Activated CD4-positive, alpha-beta T cell treated with anti-CD3 and anti-CD28 coated beads for 36 hours (primary cell): ENCODE measurements at regions not wholly inside any gene's neighbourhood (a gene's known extent, or its start where the extent isn't known, plus 50 kb on each side); places are given as distances from the start of the nearest gene placed in this dataset.

ENCODE experiments used
- ATAC-seq: fragments of 200-7000 bp; cut with Tn5 transposase; one replicate; pipeline ENCODE4 v1.10.0; 2021; ENCODE audit warnings: mild to moderate bottlenecking, moderate library complexity
- CTCF ChIA-PET: fragments of 350-600 bp; sonication (Branson Sonifier 250); formaldehyde crosslinking; loops from one replicate; lab custom pipeline; 2021; ENCODE audit warnings: antibody characterized with exemption; lab: Charles Lee
- POLR2A ChIA-PET: fragments of 350-600 bp; sonication (Branson Sonifier 250); formaldehyde crosslinking; loops from one replicate; lab custom pipeline; 2021; ENCODE audit warnings: antibody characterized with exemption, inconsistent platforms; lab: Charles Lee
- DNase-seq: peaks from one replicate; pipeline ENCODE4 v3.0.0-alpha.2; 2020
- H3K27ac Mint-ChIP-seq: one replicate; pipeline ENCODE4 v1.8.0; 2021; ENCODE audit warnings: mixed read lengths
- H3K27me3 Mint-ChIP-seq: one replicate; pipeline ENCODE4 v1.8.0; 2021; ENCODE audit warnings: mixed read lengths
- H3K36me3 Mint-ChIP-seq: one replicate; pipeline ENCODE4 v1.8.0; 2021; ENCODE audit warnings: low read depth, mixed read lengths
- H3K4me1 Mint-ChIP-seq: one replicate; pipeline ENCODE4 v1.8.0; 2021; ENCODE audit warnings: mixed read lengths
- H3K4me3 Mint-ChIP-seq: one replicate; pipeline ENCODE4 v1.8.0; 2021; ENCODE audit warnings: mild to moderate bottlenecking, moderate library complexity, mixed read lengths
- H3K9me3 Mint-ChIP-seq: one replicate; pipeline ENCODE4 v1.8.0; 2021; ENCODE audit warnings: low read depth, mixed read lengths
- intact Hi-C, 2 experiments: fragments of 100-400 bp; cut with DNase I in 1 of 2; cut with micrococcal nuclease in 1 of 2; formaldehyde crosslinking; loops; one replicate each; pipeline versions ENCODE4 v1.14.2 to v1.15.1; 2022 to 2024; cut with DNase I, micrococcal nuclease

DNA sequence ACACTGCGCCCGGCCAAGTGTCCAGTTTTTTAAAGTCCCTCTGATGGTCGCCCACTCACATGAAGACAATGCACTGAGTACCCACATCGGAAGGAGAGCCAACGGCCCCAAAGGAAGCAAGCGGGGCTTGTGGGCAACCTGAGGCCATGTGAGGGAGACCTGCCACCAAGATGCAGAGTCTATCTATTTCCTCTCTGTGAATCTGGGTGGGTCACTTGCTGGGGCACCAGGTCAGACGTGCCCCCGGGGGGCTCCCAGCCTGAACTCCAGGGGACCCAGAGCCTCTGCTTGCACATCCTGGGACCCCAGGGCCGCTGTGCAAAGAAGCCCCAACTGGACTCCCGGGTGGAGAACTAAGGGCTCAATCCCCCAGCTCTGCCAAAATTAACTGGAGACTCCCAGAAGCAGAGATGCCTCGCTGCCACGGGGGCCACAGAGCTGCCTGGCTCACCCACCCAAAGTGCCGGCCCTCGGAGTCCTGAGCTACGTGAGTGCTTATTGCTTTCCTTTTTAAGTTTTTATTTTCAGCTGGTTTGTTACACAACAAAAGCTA, 106.4 kb downstream of the BRD1 start:
- Mint-ChIP-seq H3K4me3 (no peak overlapping the region), H3K9me3 (no peaks in the 10 kb centered on the region), H3K36me3 (no peaks in the 10 kb centered on the region), H3K4me1 (peaks cover 7% of the 10 kb centered on the region), H3K27me3 (peaks cover 6% of the 10 kb centered on the region), H3K27ac (no peak overlapping the region)
- intact Hi-C loops = loop anchor here in 1 of 2 experiments (10.0 kb wide), 1 partner anchor 406 kb away; no protein-coding TSS in a partner anchor
- ATAC-seq (no peak), DNase-seq (no peak)
- ChIA-PET CTCF (interaction anchor here (0.6 kb wide), 1 partner anchor 43 kb away, joined by 3 read pairs; no protein-coding TSS in a partner anchor), POLR2A (no interaction called here)

DNA sequence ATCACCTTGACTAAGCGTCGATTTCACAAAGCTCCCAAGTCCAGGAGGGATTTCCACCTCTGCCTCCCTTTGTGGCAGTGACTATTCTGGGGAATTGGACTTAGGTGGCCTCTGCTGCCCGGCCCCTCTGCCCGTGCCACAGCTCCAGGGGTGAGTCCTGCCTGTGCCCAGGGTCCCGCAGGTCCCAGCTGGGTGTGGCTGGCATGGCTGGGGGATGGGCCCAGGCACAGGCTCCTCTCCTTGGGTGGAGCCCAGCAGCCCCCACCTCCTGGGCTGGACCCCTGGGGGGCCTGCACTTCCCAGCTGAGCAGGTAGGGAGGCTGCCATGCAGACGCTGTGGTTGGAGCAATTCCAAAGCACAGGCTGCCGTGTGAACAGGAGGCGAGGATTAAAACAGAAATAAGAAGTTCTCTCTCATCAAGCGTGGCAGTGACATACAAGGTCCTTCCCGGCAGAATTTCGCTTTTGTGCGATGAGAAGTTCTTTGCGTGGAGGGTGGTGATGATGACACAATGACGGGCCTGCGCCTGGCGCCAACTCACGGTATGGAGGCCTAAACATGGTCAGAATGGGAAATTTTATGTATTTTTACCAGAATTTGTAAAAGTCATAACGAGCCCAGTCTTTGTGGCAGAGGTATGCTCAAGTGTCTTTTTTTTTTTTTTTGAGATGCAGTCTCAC, 107.3 kb downstream of the BRD1 start:
- H3K4me3 Mint-ChIP-seq = no peak overlapping the region
- no peak overlapping the region for H3K27ac Mint-ChIP-seq
- CTCF ChIA-PET = no interaction called here
- H3K9me3 Mint-ChIP-seq = no peaks in the 10 kb centered on the region
- DNase-seq (no peak), ATAC-seq (no peak)
- H3K36me3 Mint-ChIP-seq = no peaks in the 10 kb centered on the region
- peaks cover 2% of the 10 kb centered on the region for H3K27me3 Mint-ChIP-seq
- POLR2A ChIA-PET = no interaction called here
- intact Hi-C loops = loop anchor here in 1 of 2 experiments (10.0 kb wide), 1 partner anchor 406 kb away; no protein-coding TSS in a partner anchor
- peaks cover 7% of the 10 kb centered on the region for H3K4me1 Mint-ChIP-seq

DNA sequence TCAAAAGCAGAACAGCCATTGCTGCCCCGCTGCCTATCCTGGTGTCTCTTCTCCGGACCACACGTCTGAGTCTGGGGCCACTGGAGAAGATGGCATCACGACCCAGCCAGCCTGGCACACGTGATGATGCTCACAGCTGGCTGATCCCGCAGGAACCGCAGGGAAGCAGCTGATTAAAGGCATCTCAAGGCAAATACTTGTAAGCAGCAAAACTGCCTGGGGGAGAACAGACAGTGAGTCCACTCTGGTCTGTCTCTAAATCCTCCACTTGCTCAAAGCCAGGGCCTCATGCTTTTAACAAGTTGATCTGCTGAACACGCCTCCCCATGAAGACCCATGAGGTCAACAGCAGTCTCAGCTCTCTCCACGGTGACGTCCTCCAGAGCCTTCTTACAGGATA, 108.6 kb downstream of the BRD1 start:
- intact Hi-C loops = no loop called here
- Mint-ChIP-seq H3K27ac (no peak overlapping the region), H3K36me3 (no peaks in the 10 kb centered on the region), H3K27me3 (peaks cover 2% of the 10 kb centered on the region), H3K9me3 (no peaks in the 10 kb centered on the region), H3K4me3 (no peak overlapping the region), H3K4me1 (peaks cover 7% of the 10 kb centered on the region)
- ATAC-seq (no peak), DNase-seq (no peak)
- ChIA-PET POLR2A (no interaction called here), CTCF (no interaction called here)

DNA sequence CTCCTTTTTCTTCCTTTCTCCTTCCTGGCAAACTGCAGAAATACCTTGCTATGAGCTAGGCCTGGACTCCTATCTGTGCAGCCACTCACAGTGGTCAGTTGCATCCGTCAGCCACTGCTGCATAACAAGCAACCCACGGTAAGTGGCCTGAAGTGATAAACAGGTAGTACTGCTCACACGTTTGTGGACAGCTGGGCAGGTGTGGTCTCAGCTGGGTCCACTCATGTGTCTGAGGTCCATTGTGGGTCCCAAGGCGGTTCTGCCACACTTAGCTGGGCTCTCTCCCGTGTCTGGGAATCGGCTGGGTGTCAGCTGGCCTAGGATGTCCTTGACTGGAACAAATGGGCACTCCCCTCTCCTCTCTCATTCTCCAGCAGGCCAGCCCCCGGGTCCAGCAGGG, 109.3 kb downstream of the BRD1 start:
- Mint-ChIP-seq H3K9me3 (no peaks in the 10 kb centered on the region), H3K4me3 (no peak overlapping the region), H3K27me3 (peaks cover 2% of the 10 kb centered on the region), H3K36me3 (no peaks in the 10 kb centered on the region), H3K27ac (no peak overlapping the region), H3K4me1 (peaks cover 2% of the 10 kb centered on the region)
- POLR2A ChIA-PET = no interaction called here
- CTCF ChIA-PET = interaction anchor here (0.6 kb wide), 1 partner anchor 170 kb away, joined by 3 read pairs; no protein-coding TSS in a partner anchor
- ATAC-seq (no peak), DNase-seq (no peak)
- intact Hi-C loops = no loop called here

DNA sequence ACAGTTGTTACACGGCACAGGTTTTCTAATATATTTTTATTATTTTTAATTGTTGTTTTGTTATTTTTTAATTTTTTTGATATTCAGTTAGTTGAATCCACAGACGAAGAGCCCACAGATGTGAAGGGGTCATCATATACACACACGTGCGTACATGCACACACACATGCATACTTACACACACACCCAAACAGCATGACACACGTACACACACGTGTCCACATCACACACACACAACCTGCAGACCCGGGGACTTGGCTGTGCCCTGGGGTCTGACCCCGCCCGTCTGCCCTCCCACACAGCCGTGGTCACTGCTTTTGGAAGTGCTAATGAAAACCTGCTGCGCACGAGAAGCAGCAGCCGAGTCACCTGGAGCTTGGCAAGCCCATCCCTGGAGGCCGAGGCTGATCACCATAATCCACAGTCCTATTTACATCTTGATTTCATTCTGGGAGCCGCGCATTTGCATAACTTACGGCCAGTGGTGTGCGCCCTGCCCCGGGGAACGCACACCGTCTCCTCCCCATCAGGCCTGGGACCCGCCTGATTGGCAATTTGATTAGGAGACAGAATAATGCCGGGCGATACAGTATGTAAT, 110.3 kb downstream of the BRD1 start:
- intact Hi-C loops = no loop called here
- ChIA-PET CTCF (no interaction called here), POLR2A (no interaction called here)
- ATAC-seq (no peak), DNase-seq (no peak)
- peaks cover 2% of the 10 kb centered on the region for H3K27me3 Mint-ChIP-seq
- no peaks in the 10 kb centered on the region for H3K4me1 Mint-ChIP-seq
- no peaks in the 10 kb centered on the region for H3K9me3 Mint-ChIP-seq
- H3K36me3 Mint-ChIP-seq = no peaks in the 10 kb centered on the region
- no peak overlapping the region for H3K27ac Mint-ChIP-seq
- no peak overlapping the region for H3K4me3 Mint-ChIP-seq

DNA sequence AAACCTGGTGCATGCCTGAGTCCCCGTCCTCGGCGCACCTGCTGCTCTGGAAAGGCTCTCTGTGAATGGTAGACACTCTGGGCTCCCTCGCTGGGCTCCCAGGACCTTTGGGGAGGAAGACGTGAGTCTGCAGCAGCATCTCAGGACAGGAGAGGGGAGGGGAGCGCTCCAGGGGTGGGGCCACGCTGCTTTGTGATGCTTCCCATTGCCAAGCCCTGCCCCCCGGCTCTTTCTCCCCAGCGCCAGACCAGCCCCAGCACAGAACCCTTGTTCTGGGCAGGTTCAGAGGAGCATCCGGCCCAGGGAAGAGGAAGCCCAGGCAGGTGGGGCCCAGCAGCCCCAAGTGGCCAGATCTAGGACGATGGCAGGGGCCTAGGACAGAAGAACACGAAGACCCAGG, 111.2 kb downstream of the BRD1 start:
- no peak for ATAC-seq
- DNase-seq = no peak
- H3K4me1 Mint-ChIP-seq = no peaks in the 10 kb centered on the region
- no peaks in the 10 kb centered on the region for H3K9me3 Mint-ChIP-seq
- intact Hi-C loops = no loop called here
- CTCF ChIA-PET = no interaction called here
- POLR2A ChIA-PET = no interaction called here
- no peaks in the 10 kb centered on the region for H3K36me3 Mint-ChIP-seq
- H3K27me3 Mint-ChIP-seq = peaks cover 7% of the 10 kb centered on the region
- H3K27ac Mint-ChIP-seq = no peak overlapping the region
- H3K4me3 Mint-ChIP-seq = no peak overlapping the region

DNA sequence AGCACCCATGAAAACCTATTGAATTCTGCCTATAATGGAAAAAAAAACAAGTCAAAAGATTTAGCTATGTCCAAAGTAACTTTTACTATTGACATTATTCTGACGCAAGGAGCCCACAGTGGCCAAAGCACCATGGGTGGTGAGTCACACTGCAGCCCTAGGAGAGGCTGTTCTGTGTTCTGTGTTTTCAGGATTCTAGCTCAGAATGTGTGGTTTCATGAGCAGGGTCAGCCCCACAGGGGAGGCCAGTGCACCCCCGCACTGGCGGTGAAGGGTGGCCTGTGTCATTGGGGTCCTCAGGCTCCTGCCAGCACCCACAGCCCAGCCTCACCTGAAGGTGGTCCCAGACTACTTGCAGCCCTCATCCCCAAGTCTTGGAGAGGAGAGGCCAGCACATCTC, 112.2 kb downstream of the BRD1 start:
- H3K4me1 Mint-ChIP-seq = no peaks in the 10 kb centered on the region
- H3K27ac Mint-ChIP-seq = no peak overlapping the region
- ATAC-seq = no peak
- no peak overlapping the region for H3K4me3 Mint-ChIP-seq
- peaks cover 17% of the 10 kb centered on the region for H3K27me3 Mint-ChIP-seq
- DNase-seq = no peak
- ChIA-PET POLR2A (no interaction called here), CTCF (no interaction called here)
- intact Hi-C loops = no loop called here
- no peaks in the 10 kb centered on the region for H3K36me3 Mint-ChIP-seq
- peaks cover 2% of the 10 kb centered on the region for H3K9me3 Mint-ChIP-seq

DNA sequence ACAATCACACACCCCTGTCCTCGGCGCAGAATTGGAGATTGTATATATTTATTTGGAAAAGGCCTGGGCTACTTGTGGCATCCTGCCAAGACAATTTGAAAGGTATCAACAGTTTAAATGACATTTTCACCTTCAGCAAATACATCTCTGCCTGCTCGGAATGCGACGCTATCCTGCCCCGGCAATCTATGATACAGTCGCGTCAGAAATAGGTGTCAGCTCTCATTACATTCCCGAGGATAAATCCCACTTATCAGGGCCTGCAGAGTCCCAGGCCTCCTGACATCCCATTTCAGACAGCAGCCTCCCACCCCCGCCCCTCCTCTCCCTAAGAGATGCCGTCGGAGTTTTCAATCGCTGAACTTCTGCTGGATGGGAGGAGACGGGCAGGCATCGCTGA, 114.7 kb downstream of the BRD1 start:
- no peaks in the 10 kb centered on the region for H3K36me3 Mint-ChIP-seq
- no peak overlapping the region for H3K4me3 Mint-ChIP-seq
- ChIA-PET CTCF (interaction anchor here (0.7 to 1.0 kb wide), 2 partner anchors 11 to 18 kb away, joined by 3 read pairs; no protein-coding TSS in a partner anchor), POLR2A (no interaction called here)
- ATAC-seq (no peak), DNase-seq (no peak)
- H3K27ac Mint-ChIP-seq = no peak overlapping the region
- H3K9me3 Mint-ChIP-seq = peaks cover 8% of the 10 kb centered on the region
- H3K4me1 Mint-ChIP-seq = no peaks in the 10 kb centered on the region
- intact Hi-C loops = no loop called here
- peaks cover 23% of the 10 kb centered on the region for H3K27me3 Mint-ChIP-seq

DNA sequence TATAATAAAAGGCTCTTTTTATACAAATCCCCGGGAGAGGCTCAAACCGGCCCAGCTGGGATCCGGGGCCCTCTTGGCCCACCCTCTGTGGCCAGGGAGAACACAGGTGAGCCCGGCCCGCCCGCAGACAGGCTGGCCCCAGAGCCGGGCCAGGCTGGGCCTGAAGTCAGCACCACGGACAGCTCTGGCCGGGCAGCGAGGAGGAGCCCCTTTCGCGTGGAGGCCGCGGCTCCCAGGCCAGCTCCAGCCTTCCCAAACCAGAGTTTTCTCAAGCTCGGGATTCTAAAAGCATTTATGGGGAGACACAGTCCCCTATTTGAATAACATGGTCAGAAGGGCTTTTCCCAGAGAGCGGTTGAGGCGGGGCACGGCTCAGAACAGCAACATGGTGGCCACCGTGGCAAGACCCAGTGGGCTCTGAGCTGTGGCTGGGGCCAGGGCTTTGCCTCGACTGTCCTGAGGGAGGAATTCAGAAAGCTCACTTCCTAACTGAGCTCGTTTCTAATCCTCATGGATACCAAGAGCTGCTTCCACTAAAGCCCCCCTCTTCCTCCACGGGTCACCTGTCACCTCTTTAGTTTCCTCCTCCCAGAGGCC, 115.4 kb downstream of the BRD1 start:
- intact Hi-C loops = no loop called here
- Mint-ChIP-seq H3K27ac (no peak overlapping the region), H3K4me3 (no peak overlapping the region), H3K36me3 (no peaks in the 10 kb centered on the region), H3K9me3 (peaks cover 8% of the 10 kb centered on the region), H3K4me1 (no peaks in the 10 kb centered on the region), H3K27me3 (peaks cover 25% of the 10 kb centered on the region)
- ATAC-seq = no peak
- POLR2A ChIA-PET = no interaction called here
- CTCF ChIA-PET = interaction anchor here (0.7 kb wide), 1 partner anchor 18 kb away, joined by 3 read pairs; no protein-coding TSS in a partner anchor
- peak; percentile 34 for DNase-seq

DNA sequence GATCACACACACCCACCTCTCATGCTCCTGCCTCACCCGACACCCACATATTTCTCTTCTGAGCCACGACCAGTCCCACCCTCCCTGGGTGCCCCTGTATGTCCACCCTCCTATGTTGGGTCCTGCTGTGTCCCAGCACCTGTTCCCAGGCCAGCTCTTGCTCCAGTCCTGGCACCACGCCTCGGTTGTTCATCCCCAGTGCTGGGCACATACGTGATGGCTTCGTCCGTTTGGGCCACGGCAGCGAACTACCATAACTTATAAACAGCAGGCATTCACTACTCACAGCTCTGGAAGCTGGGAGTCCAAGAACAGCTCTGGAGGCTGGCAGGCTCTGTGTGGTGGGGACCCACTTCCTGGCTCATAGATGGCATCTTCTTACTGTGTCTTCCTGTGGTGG, 116.9 kb downstream of the BRD1 start:
- CTCF ChIA-PET = no interaction called here
- H3K9me3 Mint-ChIP-seq = peaks cover 8% of the 10 kb centered on the region
- DNase-seq = no peak
- ATAC-seq = no peak
- H3K4me3 Mint-ChIP-seq = no peak overlapping the region
- H3K27me3 Mint-ChIP-seq = peaks cover 31% of the 10 kb centered on the region
- no peaks in the 10 kb centered on the region for H3K36me3 Mint-ChIP-seq
- no peak overlapping the region for H3K27ac Mint-ChIP-seq
- intact Hi-C loops = no loop called here
- POLR2A ChIA-PET = no interaction called here
- no peaks in the 10 kb centered on the region for H3K4me1 Mint-ChIP-seq

DNA sequence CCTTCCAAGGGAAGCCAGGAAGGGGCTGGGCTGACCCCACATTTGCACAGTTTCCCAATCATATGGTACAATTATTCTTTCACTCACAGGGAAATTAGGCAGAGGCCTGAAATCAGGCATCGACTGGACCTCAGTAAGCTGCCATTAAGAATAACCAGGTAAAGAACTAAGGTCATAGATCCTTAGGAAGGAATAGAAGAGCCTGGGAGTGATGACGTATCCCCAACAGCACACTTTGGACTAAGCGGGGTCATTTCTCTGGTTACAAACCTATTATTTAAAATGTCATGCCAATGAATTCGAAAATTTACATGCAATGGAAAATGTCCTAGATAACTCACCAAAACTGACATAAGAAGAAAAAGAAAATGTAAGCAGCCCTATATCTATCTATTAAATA, 118.2 kb downstream of the BRD1 start:
- H3K27me3 Mint-ChIP-seq = peaks cover 32% of the 10 kb centered on the region
- peaks cover 2% of the 10 kb centered on the region for H3K4me1 Mint-ChIP-seq
- intact Hi-C loops = no loop called here
- no peaks in the 10 kb centered on the region for H3K36me3 Mint-ChIP-seq
- no peak overlapping the region for H3K4me3 Mint-ChIP-seq
- no peak for ATAC-seq
- H3K27ac Mint-ChIP-seq = no peak overlapping the region
- no peak for DNase-seq
- ChIA-PET CTCF (interaction anchor here (0.6 kb wide), 1 partner anchor 393 kb away, joined by 3 read pairs; no protein-coding TSS in a partner anchor), POLR2A (no interaction called here)
- peaks cover 8% of the 10 kb centered on the region for H3K9me3 Mint-ChIP-seq
